NB4 (cell line): ENCODE measurements at regions not wholly inside any gene's neighbourhood (a gene's known extent, or its start where the extent isn't known, plus 50 kb on each side); places are given as distances from the start of the nearest gene placed in this dataset.

Experiments used
- CTCF ChIP-seq: IDR thresholded peaks from one replicate; pipeline ENCODE4 v1.5.1; 2012; ENCODE audit warnings: low read depth, low read length
- MYC ChIP-seq: IDR thresholded peaks from 2 replicates; pipeline ENCODE4 v1.6.1; 2011; ENCODE audit warnings: low read depth, low read length
- POLR2A ChIP-seq: IDR thresholded peaks from 2 replicates; pipeline ENCODE4 v1.6.1; 2011; ENCODE audit warnings: mild to moderate bottlenecking; ENCODE audit not compliant: insufficient read length; ENCODE audit errors: extremely low read depth
- TF ChIP-seq, protein P1 (sequence below): IDR thresholded peaks from 2 replicates; pipeline ENCODE4 v1.6.1; 2011; ENCODE audit warnings: low read depth, low read length

DNA sequence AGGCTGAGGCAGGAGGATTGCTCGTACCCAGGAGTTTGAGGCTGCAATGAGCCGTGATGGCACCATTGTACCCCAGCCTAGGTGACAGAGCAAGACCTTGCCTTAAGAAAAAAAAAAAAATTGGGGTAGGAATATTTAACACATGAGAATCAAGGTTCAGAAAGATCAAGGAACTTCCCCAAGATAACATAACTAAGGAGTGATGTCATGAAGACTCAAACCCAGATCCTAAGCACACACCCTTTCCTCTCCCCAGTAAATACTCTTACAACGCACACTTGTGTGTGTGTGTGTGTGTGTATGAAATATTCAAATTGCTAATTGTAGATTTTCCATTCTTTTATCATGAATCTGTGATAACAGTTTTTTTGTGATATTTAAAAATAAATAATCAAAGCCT lies 90.6 kb upstream of the NUDT4 start:
- no peak for TF ChIP-seq CTCF
- TF ChIP-seq, protein P1, sequence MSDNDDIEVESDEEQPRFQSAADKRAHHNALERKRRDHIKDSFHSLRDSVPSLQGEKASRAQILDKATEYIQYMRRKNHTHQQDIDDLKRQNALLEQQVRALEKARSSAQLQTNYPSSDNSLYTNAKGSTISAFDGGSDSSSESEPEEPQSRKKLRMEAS = no peak
- TF ChIP-seq POLR2A = no peak
- TF ChIP-seq MYC = no peak
